IMR-90 (cell line): ENCODE measurements at regions not wholly inside any gene's neighbourhood (a gene's known extent, or its start where the extent isn't known, plus 50 kb on each side); places are given as distances from the start of the nearest gene placed in this dataset.

Experiments
- ATAC-seq: fragments of 200-7000 bp; cut with Tn5 transposase; 2 replicates; pipeline ENCODE4 v1.9.1; 2020; ENCODE audit warnings: low read depth, mild to moderate bottlenecking, moderate library complexity
- BruUV-seq: library from RNA; stranded (reverse); fragments of 400-500 nt; replicated peaks from 2 replicates; lab custom pipeline; 2021; lab: Mats Ljungman, UMichigan
- CTCF ChIA-PET: fragments of 300-600 bp; formaldehyde crosslinking; extraction: SDS; loops from one replicate; lab custom pipeline; 2021; ENCODE audit warnings: antibody characterized with exemption; lab: Yijun Ruan, JAX
- POLR2A ChIA-PET: fragments of 300-600 bp; sonication (Branson Sonifier 250); formaldehyde crosslinking; loops from one replicate; lab custom pipeline; 2022; ENCODE audit warnings: antibody characterized with exemption; ENCODE audit not compliant: unreplicated experiment; lab: Charles Lee
- DNase-seq: peaks from one replicate; pipeline ENCODE4 v3.0.0; 2013
- H2AFZ ChIP-seq: replicated peaks from 2 replicates; pipeline ENCODE3; 2013; ENCODE audit warnings: low read length, mild to moderate bottlenecking; ENCODE audit not compliant: poor library complexity
- H2AK5ac ChIP-seq: 2 replicates; pipeline ENCODE4 v1.6.1; 2013; ENCODE audit warnings: low read depth, low read length, inconsistent platforms
- H2AK9ac ChIP-seq: replicated peaks from 2 replicates; pipeline ENCODE3; 2013; ENCODE audit warnings: mild to moderate bottlenecking, low read depth, low read length, moderate library complexity; ENCODE audit not compliant: poor library complexity
- H2BK120ac ChIP-seq: 2 replicates; pipeline ENCODE4 v1.6.1; 2013; ENCODE audit warnings: low read depth, low read length, inconsistent platforms
- H2BK15ac ChIP-seq: 3 replicates; pipeline ENCODE4 v1.6.1; 2013; ENCODE audit warnings: low read depth, low read length, inconsistent platforms
- H2BK20ac ChIP-seq: 2 replicates; pipeline ENCODE4 v1.6.1; 2013; ENCODE audit warnings: low read depth, mild to moderate bottlenecking, inconsistent platforms, low read length, moderate library complexity
- H2BK5ac ChIP-seq: 2 replicates; pipeline ENCODE4 v1.6.1; 2013; ENCODE audit warnings: mild to moderate bottlenecking, low read depth, low read length, inconsistent platforms; ENCODE audit not compliant: poor library complexity, severe bottlenecking
- H3K14ac ChIP-seq: replicated peaks from 2 replicates; pipeline ENCODE4 v1.6.1; 2013; ENCODE audit warnings: low read depth, low read length, inconsistent platforms
- H3K18ac ChIP-seq: 2 replicates; pipeline ENCODE4 v1.6.1; 2013; ENCODE audit warnings: low read depth, low read length, control low read depth
- H3K23ac ChIP-seq: 2 replicates; pipeline ENCODE4 v1.6.1; 2013; ENCODE audit warnings: low read depth, low read length, inconsistent platforms
- H3K27ac ChIP-seq: 2 replicates; pipeline ENCODE4 v1.5.1; 2013; ENCODE audit warnings: mild to moderate bottlenecking, control low read depth, low read length; ENCODE audit not compliant: insufficient read depth
- H3K27me3 ChIP-seq: 2 replicates; pipeline ENCODE4 v1.6.1; 2013; ENCODE audit warnings: low read length; ENCODE audit not compliant: control insufficient read depth, insufficient read depth
- H3K36me3 ChIP-seq: 2 replicates; pipeline ENCODE4 v1.6.1; 2013; ENCODE audit warnings: low read length, mixed read lengths; ENCODE audit not compliant: control insufficient read depth, insufficient read depth
- H3K4ac ChIP-seq: 2 replicates; pipeline ENCODE4 v1.6.1; 2013; ENCODE audit warnings: low read depth, low read length, inconsistent platforms
- H3K4me1 ChIP-seq: 2 replicates; pipeline ENCODE4 v1.6.1; 2013; ENCODE audit warnings: low read length, mixed read lengths; ENCODE audit not compliant: control insufficient read depth, insufficient read depth
- H3K4me2 ChIP-seq: 2 replicates; pipeline ENCODE4 v1.6.1; 2013; ENCODE audit warnings: low read depth, mild to moderate bottlenecking, control low read depth, low read length, moderate library complexity
- H3K4me3 ChIP-seq: 2 replicates; pipeline ENCODE4 v1.5.1; 2013; ENCODE audit warnings: low read depth, mild to moderate bottlenecking, control low read depth, low read length, moderate library complexity; ENCODE audit not compliant: insufficient read depth
- H3K56ac ChIP-seq: 2 replicates; pipeline ENCODE4 v1.6.1; 2013; ENCODE audit warnings: low read length, inconsistent platforms; ENCODE audit not compliant: insufficient read depth; ENCODE audit errors: extremely low read depth
- H3K79me1 ChIP-seq, 2 experiments: 2 replicates each; pipeline ENCODE4 v1.6.1; 2013; ENCODE audit warnings: low read length in 2 of 2, inconsistent platforms in 1 of 2, low read depth in 1 of 2
- H3K9ac ChIP-seq: 2 replicates; pipeline ENCODE4 v1.6.1; 2013; ENCODE audit warnings: low read depth, low read length, control low read depth
- H3K9me1 ChIP-seq: 2 replicates; pipeline ENCODE4 v1.6.1; 2013; ENCODE audit warnings: low read length, inconsistent platforms; ENCODE audit not compliant: insufficient read depth
- H3K9me3 ChIP-seq: 2 replicates; pipeline ENCODE4 v1.6.1; 2013; ENCODE audit warnings: low read length; ENCODE audit not compliant: control insufficient read depth, insufficient read depth
- H4K20me1 ChIP-seq: 2 replicates; pipeline ENCODE4 v1.6.1; 2013; ENCODE audit warnings: low read length, inconsistent platforms; ENCODE audit not compliant: insufficient read depth
- H4K5ac ChIP-seq: 2 replicates; pipeline ENCODE4 v1.6.1; 2013; ENCODE audit warnings: mild to moderate bottlenecking, low read depth, low read length, control low read depth
- H4K8ac ChIP-seq, 2 experiments: 2 replicates each; pipeline ENCODE4 v1.6.1; 2013; ENCODE audit warnings: low read depth in 2 of 2, low read length in 2 of 2, control low read depth in 1 of 2, inconsistent platforms in 1 of 2
- H4K91ac ChIP-seq: 2 replicates; pipeline ENCODE4 v1.6.1; 2013; ENCODE audit warnings: low read depth, low read length, inconsistent platforms; ENCODE audit not compliant: insufficient read depth
- BHLHE40 ChIP-seq: fragments of 150-350 bp; IDR thresholded peaks from 2 replicates; pipeline ENCODE4 v1.6.1; 2016; ENCODE audit warnings: mild to moderate bottlenecking, low read depth, low read length
- CEBPB ChIP-seq: IDR thresholded peaks from 2 replicates; pipeline ENCODE4 v1.6.1; 2012; ENCODE audit warnings: low read depth, low read length, improper control_type of control experiment
- CHD1 ChIP-seq: IDR thresholded peaks from 2 replicates; pipeline ENCODE4 v1.6.1; 2012; ENCODE audit warnings: low read depth, low read length, improper control_type of control experiment
- MXI1 ChIP-seq: IDR thresholded peaks from 2 replicates; pipeline ENCODE4 v1.6.1; 2012; ENCODE audit warnings: low read depth, mild to moderate bottlenecking, low read length, moderate library complexity, borderline replicate concordance
- POLR2A ChIP-seq: IDR thresholded peaks from 2 replicates; pipeline ENCODE4 v1.6.1; 2012; ENCODE audit warnings: mild to moderate bottlenecking, low read depth, low read length
- RCOR1 ChIP-seq: IDR thresholded peaks from 2 replicates; pipeline ENCODE4 v1.6.1; 2012; ENCODE audit warnings: mild to moderate bottlenecking, low read length, improper control_type of control experiment; ENCODE audit not compliant: insufficient replicate concordance
- RFX5 ChIP-seq: IDR thresholded peaks from 2 replicates; pipeline ENCODE4 v1.8.0; 2012; ENCODE audit warnings: low read depth, mild to moderate bottlenecking, low read length, moderate library complexity
- WGBS, 2 experiments: methylation state at CpG; one replicate each; pipeline versions ENCODE4 v1.1.5 to v1.1.7; 2013; ENCODE audit warnings: missing lambda C conversion rate in 2 of 2; ENCODE audit not compliant: insufficient read length in 1 of 2; ENCODE audit errors: extremely low coverage in 2 of 2; 5-methylcytosine and 5-hydroxymethylcytosine counted together
- dilution Hi-C: fragments of 300-500 bp; cut with HindIII; formaldehyde crosslinking; loops from one replicate; pipeline ENCODE4 v1.14.3; 2018; ENCODE audit warnings: low sequenced_read_pairs; ENCODE audit not compliant: unreplicated experiment
- in situ Hi-C: fragments of 300-500 bp; cut with MboI; formaldehyde crosslinking; loops from 3 replicates; pipeline ENCODE4 v1.14.3; 2019; ENCODE audit warnings: low sequenced_read_pairs, inconsistent platforms, mixed read lengths
- intact Hi-C: fragments of 100-400 bp; cut with micrococcal nuclease; formaldehyde crosslinking; loops from 2 replicates; pipeline ENCODE4 v1.10.0; 2022
- TF ChIP-seq, protein P1 (sequence below): fragments of 150-350 bp; IDR thresholded peaks from 2 replicates; pipeline ENCODE4 v1.6.1; 2016; ENCODE audit warnings: low read depth, mild to moderate bottlenecking, low read length, moderate library complexity, borderline replicate concordance
- TF ChIP-seq, protein P2 (sequence below): fragments of 150-350 bp; IDR thresholded peaks from 2 replicates; pipeline ENCODE4 v1.6.1; 2017; ENCODE audit warnings: mild to moderate bottlenecking, antibody characterized with exemption, low read length, low read depth

DNA sequence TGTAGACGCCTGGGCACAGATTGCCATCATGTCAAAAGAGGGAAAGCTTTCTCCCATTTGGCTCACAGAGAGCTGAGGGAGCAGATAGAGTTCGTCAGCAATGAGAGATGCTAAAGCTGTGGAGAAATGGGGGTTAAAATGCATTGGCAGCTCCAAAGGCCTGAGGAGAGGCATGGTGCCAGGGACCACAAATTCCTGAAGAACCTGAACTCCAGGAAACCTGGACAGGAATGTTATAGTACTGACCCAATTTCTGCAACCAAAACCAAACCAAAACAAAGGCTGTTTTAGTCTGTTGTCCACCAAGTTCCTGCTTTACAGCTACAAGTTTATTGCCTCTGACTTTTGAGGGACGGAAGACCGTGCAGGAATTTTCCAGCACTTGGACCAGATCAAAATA, 575.7 kb downstream of the REEP3 start:
- in situ Hi-C loops (no loop called here), intact Hi-C loops (no loop called here), dilution Hi-C loops (no loop called here)
- no TSS peak for BruUV-seq
- Histone ChIP-seq H3K27ac (no peak overlapping the region), H4K5ac (no peak overlapping the region), H3K9ac (no peak overlapping the region), H3K36me3 (no peaks in the 10 kb centered on the region), H2AK5ac (no peak overlapping the region), H3K4me1 (no peaks in the 10 kb centered on the region), H2BK5ac (no peak overlapping the region), H3K79me1 (no peaks in the 10 kb centered on the region), H3K56ac (no peak overlapping the region), H3K27me3 (no peaks in the 10 kb centered on the region), H3K4me2 (no peak overlapping the region), H2AK9ac (no peak overlapping the region), H3K9me1 (no peaks in the 10 kb centered on the region), H4K20me1 (no peaks in the 10 kb centered on the region), H3K14ac (no peak overlapping the region), H3K18ac (no peak overlapping the region), H3K23ac (no peak overlapping the region), H3K4ac (no peak overlapping the region), H2AFZ (no peak overlapping the region), H4K8ac (no peak overlapping the region), H2BK20ac (no peak overlapping the region), H3K4me3 (no peak overlapping the region), H4K91ac (no peak overlapping the region), H2BK15ac (no peak overlapping the region), H2BK120ac (no peak overlapping the region), H3K9me3 (no peaks in the 10 kb centered on the region)
- ChIA-PET POLR2A (no interaction called here), CTCF (no interaction called here)
- TF ChIP-seq, protein P1, sequence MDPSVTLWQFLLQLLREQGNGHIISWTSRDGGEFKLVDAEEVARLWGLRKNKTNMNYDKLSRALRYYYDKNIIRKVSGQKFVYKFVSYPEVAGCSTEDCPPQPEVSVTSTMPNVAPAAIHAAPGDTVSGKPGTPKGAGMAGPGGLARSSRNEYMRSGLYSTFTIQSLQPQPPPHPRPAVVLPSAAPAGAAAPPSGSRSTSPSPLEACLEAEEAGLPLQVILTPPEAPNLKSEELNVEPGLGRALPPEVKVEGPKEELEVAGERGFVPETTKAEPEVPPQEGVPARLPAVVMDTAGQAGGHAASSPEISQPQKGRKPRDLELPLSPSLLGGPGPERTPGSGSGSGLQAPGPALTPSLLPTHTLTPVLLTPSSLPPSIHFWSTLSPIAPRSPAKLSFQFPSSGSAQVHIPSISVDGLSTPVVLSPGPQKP = no peak
- TF ChIP-seq POLR2A = no peak
- TF ChIP-seq CHD1 = no peak
- TF ChIP-seq MXI1 = no peak
- no peak for TF ChIP-seq RFX5
- TF ChIP-seq, protein P2, sequence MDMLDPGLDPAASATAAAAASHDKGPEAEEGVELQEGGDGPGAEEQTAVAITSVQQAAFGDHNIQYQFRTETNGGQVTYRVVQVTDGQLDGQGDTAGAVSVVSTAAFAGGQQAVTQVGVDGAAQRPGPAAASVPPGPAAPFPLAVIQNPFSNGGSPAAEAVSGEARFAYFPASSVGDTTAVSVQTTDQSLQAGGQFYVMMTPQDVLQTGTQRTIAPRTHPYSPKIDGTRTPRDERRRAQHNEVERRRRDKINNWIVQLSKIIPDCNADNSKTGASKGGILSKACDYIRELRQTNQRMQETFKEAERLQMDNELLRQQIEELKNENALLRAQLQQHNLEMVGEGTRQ = no peak
- TF ChIP-seq BHLHE40 = no peak
- no peak for TF ChIP-seq CEBPB
- TF ChIP-seq RCOR1 = no peak
- 81% methylated on average over 2 of the region's 4 CpGs; no CpG with 5 or more reads in 1 of the 2 experiments for WGBS, 2 experiments
- ATAC-seq (no peak), DNase-seq (no peak)
